PC-9 (cell line): ENCODE measurements at regions not wholly inside any gene's neighbourhood (a gene's known extent, or its start where the extent isn't known, plus 50 kb on each side); places are given as distances from the start of the nearest gene placed in this dataset.

ENCODE experiments used
- BruUV-seq: library from RNA; stranded (reverse); fragments of 400-500 nt; replicated peaks from 2 replicates; lab custom pipeline; 2021; lab: Mats Ljungman, UMichigan
- CTCF ChIA-PET: fragments of 300-600 bp; sonication (Branson Sonifier 250); formaldehyde crosslinking; loops from one replicate; lab custom pipeline; 2022; ENCODE audit warnings: antibody characterized with exemption; lab: Charles Lee
- POLR2A ChIA-PET: fragments of 300-600 bp; sonication (Branson Sonifier 250); formaldehyde crosslinking; loops from one replicate; lab custom pipeline; 2022; ENCODE audit warnings: antibody characterized with exemption; ENCODE audit not compliant: unreplicated experiment; lab: Charles Lee
- DNase-seq, 2 experiments: peaks; one replicate each; pipeline versions ENCODE4 v3.0.0 to v3.0.0-alpha.2; 2015 to 2022; ENCODE audit warnings: mixed read lengths in 1 of 2
- H2AFZ ChIP-seq: fragments of 200-600 bp; sonication (generic); 2 replicates; pipeline ENCODE4 v1.8.1; 2017; ENCODE audit warnings: antibody characterized with exemption
- H3F3A ChIP-seq: fragments of 200-600 bp; sonication (generic); 2 replicates; pipeline ENCODE4 v1.8.1; 2017; ENCODE audit warnings: antibody characterized with exemption, mild to moderate bottlenecking, low read depth; ENCODE audit not compliant: insufficient read depth
- H3K27ac ChIP-seq: fragments of 200-600 bp; sonication (generic); 2 replicates; pipeline ENCODE4 v1.6.1; 2016; ENCODE audit warnings: mixed run types
- H3K27me3 ChIP-seq: fragments of 200-600 bp; sonication (generic); 2 replicates; pipeline ENCODE4 v1.6.1; 2016; ENCODE audit warnings: low read depth, mixed run types; ENCODE audit not compliant: insufficient read depth
- H3K36me3 ChIP-seq: fragments of 200-600 bp; sonication (generic); 2 replicates; pipeline ENCODE4 v1.6.1; 2016; ENCODE audit warnings: low read depth, mixed run types
- H3K4me1 ChIP-seq: fragments of 200-600 bp; sonication (generic); replicated peaks from 2 replicates; pipeline ENCODE4 v1.6.1; 2016; ENCODE audit warnings: mixed run types; ENCODE audit not compliant: insufficient read depth
- H3K4me2 ChIP-seq: fragments of 200-600 bp; sonication (generic); 2 replicates; pipeline ENCODE4 v1.6.1; 2017; ENCODE audit warnings: mixed run types
- H3K4me3 ChIP-seq: fragments of 200-600 bp; sonication (generic); 2 replicates; pipeline ENCODE4 v1.6.1; 2016; ENCODE audit warnings: mixed run types
- H3K79me2 ChIP-seq: fragments of 200-600 bp; sonication (generic); 2 replicates; pipeline ENCODE4 v1.6.1; 2017; ENCODE audit warnings: low read depth, mixed run types
- H3K9me2 ChIP-seq: fragments of 200-600 bp; sonication (generic); 2 replicates; pipeline ENCODE4 v1.8.1; 2017; ENCODE audit warnings: mild to moderate bottlenecking; ENCODE audit not compliant: insufficient read depth
- H3K9me3 ChIP-seq: fragments of 200-600 bp; sonication (generic); 2 replicates; pipeline ENCODE4 v1.8.1; 2016; ENCODE audit warnings: low read depth; ENCODE audit not compliant: insufficient read depth
- H4K20me1 ChIP-seq: fragments of 200-600 bp; sonication (generic); 2 replicates; pipeline ENCODE4 v1.8.1; 2017; ENCODE audit not compliant: insufficient read depth
- CTCF ChIP-seq: fragments of 200-600 bp; sonication (generic); conservative IDR thresholded peaks from 2 replicates; pipeline ENCODE4 v1.6.1; 2017; ENCODE audit warnings: mixed run types, antibody characterized with exemption, mild to moderate bottlenecking, moderate library complexity
- EZH2 ChIP-seq: fragments of 200-600 bp; sonication (generic); IDR thresholded peaks from 2 replicates; pipeline ENCODE4 v1.8.0; 2017; ENCODE audit warnings: antibody characterized with exemption, low read depth
- intact Hi-C: fragments of 100-400 bp; cut with micrococcal nuclease; formaldehyde crosslinking; loops from one replicate; pipeline ENCODE4 v1.10.0; 2022; ENCODE audit not compliant: unreplicated experiment

GRCh38 chr2:160973991-160974390 is 186.2 kb upstream of the TANK start:
- ChIA-PET POLR2A (no interaction called here), CTCF (no interaction called here)
- no peak overlapping the region for H3K4me2 ChIP-seq
- H3K9me3 ChIP-seq: no peaks in the 10 kb centered on the region
- H3K27me3 ChIP-seq: no peaks in the 10 kb centered on the region
- no peak overlapping the region for H3K27ac ChIP-seq
- H3K4me1 ChIP-seq: 0 out of 2 replicates have a peak, but pooled peaks cover 4% of the 10 kb centered on the region
- H3F3A ChIP-seq: peaks cover 6% of the 10 kb centered on the region; the same call in 1 of the 2 replicates
- no peaks in the 10 kb centered on the region for H3K36me3 ChIP-seq
- TF ChIP-seq EZH2: no peak
- no peak for TF ChIP-seq CTCF
- no peak overlapping the region for H2AFZ ChIP-seq
- no peaks in the 10 kb centered on the region for H3K79me2 ChIP-seq
- no peak overlapping the region for H3K4me3 ChIP-seq
- DNase-seq: no peak
- no TSS peak for BruUV-seq
- H3K9me2 ChIP-seq: no peaks in the 10 kb centered on the region
- no peaks in the 10 kb centered on the region for H4K20me1 ChIP-seq
- intact Hi-C loops: loop anchor here (10.0 kb wide), 2 partner anchors 91 to 699 kb away; no protein-coding TSS in a partner anchor

- Histone ChIP-seq H3K9me3 (no peaks in the 10 kb centered on the region), H3K4me3 (no peak overlapping the region), H4K20me1 (no peaks in the 10 kb centered on the region), H2AFZ (no peak overlapping the region), H3K27ac (no peak overlapping the region), H3K4me1 (no peaks in the 10 kb centered on the region), H3K36me3 (no peaks in the 10 kb centered on the region), H3K4me2 (no peak overlapping the region), H3K79me2 (no peaks in the 10 kb centered on the region), H3K9me2 (no peaks in the 10 kb centered on the region), H3K27me3 (no peaks in the 10 kb centered on the region), H3F3A (no peaks in the 10 kb centered on the region)
- BruUV-seq: no TSS peak
- no peak for DNase-seq
- intact Hi-C loops: loop anchor here (10.0 kb wide), 2 partner anchors 90 to 700 kb away; no protein-coding TSS in a partner anchor
- TF ChIP-seq CTCF (no peak), EZH2 (no peak)
- ChIA-PET CTCF (no interaction called here), POLR2A (no interaction called here)
Observed at GRCh38 chr2:160974803-160975202, 185.4 kb upstream of the TANK start.

- intact Hi-C loops: loop anchor here (10.0 kb wide), 2 partner anchors 88 to 702 kb away; no protein-coding TSS in a partner anchor
- BruUV-seq: no TSS peak
- no peaks in the 10 kb centered on the region for H3K27me3 ChIP-seq
- H3K79me2 ChIP-seq: no peaks in the 10 kb centered on the region
- no peak overlapping the region for H3K4me3 ChIP-seq
- no peaks in the 10 kb centered on the region for H3K4me1 ChIP-seq
- H3K27ac ChIP-seq: no peak overlapping the region
- DNase-seq: no peak
- TF ChIP-seq CTCF: no peak
- TF ChIP-seq EZH2: no peak
- H2AFZ ChIP-seq: no peak overlapping the region
- no peak overlapping the region for H3K4me2 ChIP-seq
- no peaks in the 10 kb centered on the region for H4K20me1 ChIP-seq
- H3K36me3 ChIP-seq: no peaks in the 10 kb centered on the region
- ChIA-PET POLR2A (no interaction called here), CTCF (no interaction called here)
- H3K9me3 ChIP-seq: no peaks in the 10 kb centered on the region
- H3K9me2 ChIP-seq: no peaks in the 10 kb centered on the region
- H3F3A ChIP-seq: no peaks in the 10 kb centered on the region
Observed at GRCh38 chr2:160976797-160977196, 183.4 kb upstream of the TANK start.
